A204.1 (cell line): ENCODE measurements at regions not wholly inside any gene's neighbourhood (a gene's known extent, or its start where the extent isn't known, plus 50 kb on each side); places are given as distances from the start of the nearest gene placed in this dataset.

Experiments used
- FAIRE-seq: peaks from 2 replicates; lab custom pipeline; 2012; peaks lifted over from hg19 to GRCh38; lab: Jason Lieb, UNC

GRCh38 chr1:164320790-164321731 lies 237.9 kb upstream of the PBX1 start:
- no peak for FAIRE-seq

- FAIRE-seq, result no peak
These were observed 233.2 kb upstream of the PBX1 start for GRCh38 chr1:164325786-164326185.

GRCh38 chr1:164333387-164333786 lies 225.6 kb upstream of the PBX1 start:
- no peak for FAIRE-seq

GRCh38 chr1:164337394-164337793 lies 221.6 kb upstream of the PBX1 start:
- no peak for FAIRE-seq

- no peak for FAIRE-seq
These were observed 221.1 kb upstream of the PBX1 start for GRCh38 chr1:164337885-164338284.

- FAIRE-seq, result no peak
These were observed 215.8 kb upstream of the PBX1 start for GRCh38 chr1:164343189-164343588.

- no peak for FAIRE-seq
These were observed 211.0 kb upstream of the PBX1 start for GRCh38 chr1:164347980-164348379.

GRCh38 chr1:164356511-164356910 lies 202.5 kb upstream of the PBX1 start:
- no peak for FAIRE-seq

- FAIRE-seq, result no peak
These were observed 198.7 kb upstream of the PBX1 start for GRCh38 chr1:164360265-164360664.

- no peak for FAIRE-seq
These were observed 197.1 kb upstream of the PBX1 start for GRCh38 chr1:164361927-164362326.

GRCh38 chr1:164363980-164364379 lies 195.0 kb upstream of the PBX1 start:
- FAIRE-seq, result no peak

- no peak for FAIRE-seq
These were observed 193.0 kb upstream of the PBX1 start for GRCh38 chr1:164366014-164366413.

GRCh38 chr1:164369698-164370365 lies 189.2 kb upstream of the PBX1 start:
- FAIRE-seq, result no peak

GRCh38 chr1:164380893-164381292 lies 178.1 kb upstream of the PBX1 start:
- no peak for FAIRE-seq

GRCh38 chr1:164382384-164382783 lies 176.6 kb upstream of the PBX1 start:
- no peak for FAIRE-seq

GRCh38 chr1:164384262-164384661 lies 174.7 kb upstream of the PBX1 start:
- FAIRE-seq, result no peak

GRCh38 chr1:164417016-164417704 lies 141.8 kb upstream of the PBX1 start:
- FAIRE-seq, result no peak

GRCh38 chr1:164423136-164423535 lies 135.8 kb upstream of the PBX1 start:
- FAIRE-seq, result no peak

- FAIRE-seq, result no peak
These were observed 125.7 kb upstream of the PBX1 start for GRCh38 chr1:164433141-164433817.

- no peak for FAIRE-seq
These were observed 125.2 kb upstream of the PBX1 start for GRCh38 chr1:164433818-164434170.

GRCh38 chr1:164440232-164440631 lies 118.8 kb upstream of the PBX1 start:
- no peak for FAIRE-seq

- no peak for FAIRE-seq
These were observed 115.8 kb upstream of the PBX1 start for GRCh38 chr1:164443166-164443565.

- no peak for FAIRE-seq
These were observed 115.1 kb upstream of the PBX1 start for GRCh38 chr1:164443836-164444235.
